Neuronal stem cell (in vitro differentiated cells): ENCODE measurements at regions not wholly inside any gene's neighbourhood (a gene's known extent, or its start where the extent isn't known, plus 50 kb on each side); places are given as distances from the start of the nearest gene placed in this dataset.

Experiments
- DNase-seq: peaks from one replicate; pipeline ENCODE4 v3.0.0-alpha.2; 2013; ENCODE audit warnings: low spot score
- H2AFZ ChIP-seq: one replicate; pipeline ENCODE4 v1.6.1; 2013; ENCODE audit warnings: mild to moderate bottlenecking, low read length, inconsistent platforms
- H2AK5ac ChIP-seq: 2 replicates; pipeline ENCODE4 v1.6.1; 2013; ENCODE audit warnings: low read depth, mild to moderate bottlenecking, inconsistent platforms, low read length, moderate library complexity, mixed read lengths
- H2BK120ac ChIP-seq: 2 replicates; pipeline ENCODE4 v1.6.1; 2013; ENCODE audit warnings: low read depth, mild to moderate bottlenecking, inconsistent platforms, low read length, moderate library complexity, mixed read lengths
- H2BK12ac ChIP-seq: one replicate; pipeline ENCODE4 v1.6.1; 2013; ENCODE audit warnings: low read length, inconsistent platforms
- H2BK15ac ChIP-seq: 2 replicates; pipeline ENCODE4 v1.6.1; 2013; ENCODE audit warnings: mild to moderate bottlenecking, low read length, inconsistent platforms, mixed read lengths
- H2BK5ac ChIP-seq: one replicate; pipeline ENCODE4 v1.6.1; 2013; ENCODE audit warnings: inconsistent platforms, mild to moderate bottlenecking, low read length, moderate library complexity
- H3K14ac ChIP-seq: one replicate; pipeline ENCODE4 v1.6.1; 2013; ENCODE audit warnings: low read length, inconsistent platforms
- H3K18ac ChIP-seq: 2 replicates; pipeline ENCODE4 v1.6.1; 2013; ENCODE audit warnings: low read length, inconsistent platforms
- H3K23ac ChIP-seq: 2 replicates; pipeline ENCODE4 v1.6.1; 2013; ENCODE audit warnings: low read depth, mild to moderate bottlenecking, mixed read lengths, low read length, inconsistent platforms; ENCODE audit not compliant: poor library complexity
- H3K27ac ChIP-seq: replicated peaks from 3 replicates; pipeline ENCODE4 v1.5.1; 2013; ENCODE audit warnings: low read length, inconsistent platforms
- H3K27me3 ChIP-seq, 3 experiments: 2 replicates each; pipeline ENCODE4 v1.6.1; 2013; ENCODE audit warnings: low read length in 3 of 3, mild to moderate bottlenecking in 2 of 3, inconsistent platforms in 1 of 3, low read depth in 1 of 3, mixed read lengths in 1 of 3, moderate library complexity in 1 of 3; ENCODE audit not compliant: control insufficient read depth in 3 of 3, insufficient read depth in 3 of 3
- H3K36me3 ChIP-seq, 2 donors: replicated peaks in 1 of 2; 2 replicates each; pipeline ENCODE4 v1.6.1; 2013; ENCODE audit warnings: low read length in 2 of 2; ENCODE audit not compliant: control insufficient read depth in 2 of 2, insufficient read depth in 2 of 2
- H3K4ac ChIP-seq: 2 replicates; pipeline ENCODE4 v1.6.1; 2013; ENCODE audit warnings: inconsistent platforms, mild to moderate bottlenecking, low read length, moderate library complexity
- H3K4me1 ChIP-seq, 2 donors: 1 replicate in 1 of 2; 2 replicates in 1 of 2; pipeline ENCODE4 v1.6.1; 2013; ENCODE audit warnings: low read length in 2 of 2, low read depth in 1 of 2; ENCODE audit not compliant: control insufficient read depth in 2 of 2, insufficient read depth in 1 of 2
- H3K4me2 ChIP-seq: one replicate; pipeline ENCODE4 v1.6.1; 2013; ENCODE audit warnings: mild to moderate bottlenecking, low read length, inconsistent platforms; ENCODE audit not compliant: insufficient read depth, poor library complexity, severe bottlenecking
- H3K4me3 ChIP-seq, 2 donors: 2 replicates each; pipeline ENCODE4 v1.5.1; 2013; ENCODE audit warnings: low read length in 2 of 2, mild to moderate bottlenecking in 2 of 2, inconsistent platforms in 1 of 2, moderate library complexity in 1 of 2
- H3K79me1 ChIP-seq: one replicate; pipeline ENCODE4 v1.6.1; 2013; ENCODE audit warnings: low read depth, mild to moderate bottlenecking, inconsistent platforms, low read length, moderate library complexity
- H3K9ac ChIP-seq: one replicate; pipeline ENCODE4 v1.6.1; 2013; ENCODE audit warnings: mild to moderate bottlenecking, low read depth, low read length, inconsistent platforms; ENCODE audit not compliant: poor library complexity
- H3K9me3 ChIP-seq, 2 donors: replicated peaks in 1 of 2; 2 replicates each; pipeline versions ENCODE3 to v1.6.1; 2013; ENCODE audit warnings: low read length in 2 of 2, mild to moderate bottlenecking in 2 of 2, inconsistent platforms in 1 of 2, low read depth in 1 of 2, mixed read lengths in 1 of 2, moderate library complexity in 1 of 2; ENCODE audit not compliant: control insufficient read depth in 2 of 2, insufficient read depth in 1 of 2
- H4K8ac ChIP-seq: one replicate; pipeline ENCODE4 v1.6.1; 2013; ENCODE audit warnings: low read depth, mild to moderate bottlenecking, inconsistent platforms, low read length, moderate library complexity
- H4K91ac ChIP-seq: one replicate; pipeline ENCODE4 v1.6.1; 2013; ENCODE audit warnings: low read length, low read depth, mild to moderate bottlenecking, inconsistent platforms; ENCODE audit not compliant: poor library complexity
- WGBS, 2 donors: extraction: QIAGEN DNeasy Blood & Tissue Kit; methylation state at CpG; one replicate each; pipeline ENCODE4 v1.1.7; 2013; ENCODE audit warnings: missing lambda C conversion rate in 2 of 2, mixed read lengths in 1 of 2; ENCODE audit not compliant: insufficient read length in 2 of 2, insufficient replicate concordance in 1 of 2; ENCODE audit errors: extremely low coverage in 2 of 2; 5-methylcytosine and 5-hydroxymethylcytosine counted together

- Histone ChIP-seq H2BK120ac (no peak overlapping the region), H3K9ac (peak overlapping the region; percentile 12), H3K4me2 (peak overlapping the region; percentile 40), H3K36me3 (peaks cover 0 to 39% of the 10 kb centered on the region in 2 donors), H3K23ac (no peak overlapping the region), H2AK5ac (no peak overlapping the region), H3K79me1 (no peaks in the 10 kb centered on the region), H4K8ac (no peak overlapping the region), H3K27ac (no peak overlapping the region), H2BK12ac (no peak overlapping the region), H3K27me3 (no peaks in the 10 kb centered on the region), H3K4ac (no peak overlapping the region), H3K18ac (peak overlapping the region; percentile 7), H2BK15ac (no peak overlapping the region), H3K4me3 (peak overlapping the region; percentile 65 to 86), H2AFZ (peak overlapping the region; percentile 90), H3K14ac (no peak overlapping the region), H4K91ac (no peak overlapping the region), H2BK5ac (no peak overlapping the region), H3K4me1 (peaks cover 3 to 4% of the 10 kb centered on the region in 2 donors), H3K9me3 (no peaks in the 10 kb centered on the region)
- WGBS, 2 donors, result no CpG with 5 or more reads among the region's 16 CpGs
- DNase-seq, result no peak
Measured at GRCh38 chrX:46447384-46447783, 97.8 kb downstream of the ZNF674 start.

DNA sequence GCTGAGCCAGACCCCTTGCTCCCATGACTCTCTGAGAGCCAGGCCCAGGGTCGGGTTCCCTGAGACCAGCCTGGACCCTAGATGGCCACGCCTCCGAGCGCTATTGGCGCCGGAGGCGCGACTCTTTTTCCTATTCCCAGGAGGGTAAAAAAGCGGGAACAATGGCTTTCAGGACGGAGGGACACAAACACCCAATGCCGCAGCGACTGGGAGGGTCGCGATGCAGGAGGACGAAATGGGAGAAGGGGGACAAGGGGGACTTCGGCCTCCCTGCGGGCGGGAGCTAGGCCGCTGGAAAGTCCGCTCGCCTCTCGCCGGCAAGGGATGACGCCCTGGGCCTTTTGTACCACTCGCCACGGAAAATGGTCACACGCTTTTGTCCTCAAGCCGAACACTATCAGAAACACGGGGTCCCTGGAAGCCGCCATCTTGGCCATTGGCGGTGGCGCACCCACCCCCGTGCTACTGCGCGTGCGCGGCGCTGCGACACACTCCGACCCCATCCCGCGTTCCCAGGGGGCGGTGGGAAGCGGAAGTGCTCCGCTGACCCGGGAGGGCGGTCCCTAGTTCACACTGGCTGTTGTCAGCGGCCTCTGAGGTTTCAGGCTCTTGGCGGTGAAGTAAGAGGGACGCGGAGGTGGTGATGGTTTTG lies 98.4 kb downstream of the ZNF674 start:
- Histone ChIP-seq H3K4me2 (peak overlapping the region; percentile 49), H3K79me1 (no peaks in the 10 kb centered on the region), H2BK5ac (no peak overlapping the region), H3K27ac (peak overlapping the region; percentile 95), H3K4me3 (peak overlapping the region; percentile 65 to 97), H2BK15ac (no peak overlapping the region), H3K14ac (no peak overlapping the region), H3K36me3 (peaks cover 0 to 34% of the 10 kb centered on the region in 2 donors), H3K9ac (peak overlapping the region; percentile 83), H3K18ac (peak overlapping the region; percentile 93), H3K9me3 (no peaks in the 10 kb centered on the region), H3K23ac (no peak overlapping the region), H3K4me1 (peaks cover 3 to 4% of the 10 kb centered on the region in 2 donors), H3K27me3 (no peaks in the 10 kb centered on the region), H2AFZ (peak overlapping the region; percentile 90), H2BK12ac (no peak overlapping the region), H3K4ac (no peak overlapping the region), H2AK5ac (no peak overlapping the region), H2BK120ac (no peak overlapping the region), H4K8ac (no peak overlapping the region), H4K91ac (no peak overlapping the region)
- WGBS, 2 donors, result no CpG with 5 or more reads among the region's 51 CpGs
- peak; percentile 70 for DNase-seq

- Histone ChIP-seq H3K4me3 (no peak overlapping the region), H2AK5ac (no peak overlapping the region), H2BK120ac (no peak overlapping the region), H3K18ac (no peak overlapping the region), H4K91ac (no peak overlapping the region), H3K23ac (no peak overlapping the region), H3K4me1 (peaks cover 3 to 4% of the 10 kb centered on the region in 2 donors), H3K4ac (no peak overlapping the region), H4K8ac (no peak overlapping the region), H3K14ac (no peak overlapping the region), H3K36me3 (peaks cover 0 to 10% of the 10 kb centered on the region in 2 donors), H2BK5ac (no peak overlapping the region), H2BK15ac (no peak overlapping the region), H3K27me3 (no peaks in the 10 kb centered on the region), H3K79me1 (no peaks in the 10 kb centered on the region), H2AFZ (peak overlapping the region; percentile 34), H3K4me2 (no peak overlapping the region), H2BK12ac (no peak overlapping the region), H3K9me3 (no peaks in the 10 kb centered on the region), H3K27ac (no peak overlapping the region), H3K9ac (no peak overlapping the region)
- DNase-seq, result no peak
Measured at GRCh38 chrX:46444011-46444410, 101.2 kb downstream of the ZNF674 start.

GRCh38 chrX:46436744-46437143 lies 108.5 kb downstream of the ZNF674 start:
- Histone ChIP-seq H3K27me3 (peaks cover 0 to under 1% (median 0%) of the 10 kb centered on the region in 3 experiments), H3K4me1 (no peaks in the 10 kb centered on the region), H3K9me3 (no peaks in the 10 kb centered on the region), H3K4ac (no peak overlapping the region), H3K79me1 (no peaks in the 10 kb centered on the region), H2AFZ (no peak overlapping the region), H3K14ac (no peak overlapping the region), H2BK15ac (no peak overlapping the region), H3K27ac (no peak overlapping the region), H2BK120ac (no peak overlapping the region), H3K23ac (no peak overlapping the region), H4K8ac (no peak overlapping the region), H2BK5ac (no peak overlapping the region), H4K91ac (no peak overlapping the region), H2AK5ac (no peak overlapping the region), H3K36me3 (no peaks in the 10 kb centered on the region), H3K18ac (no peak overlapping the region), H3K9ac (no peak overlapping the region), H3K4me2 (no peak overlapping the region), H3K4me3 (no peak overlapping the region), H2BK12ac (no peak overlapping the region)
- no peak for DNase-seq
